Natural killer cell (primary cell): ENCODE measurements at regions not wholly inside any gene's neighbourhood (a gene's known extent, or its start where the extent isn't known, plus 50 kb on each side); places are given as distances from the start of the nearest gene placed in this dataset.

Source experiments
- ATAC-seq, 3 donors: fragments of 150-1000 bp in 2 of 3; fragments of 200-7000 bp in 1 of 3; cut with Tn5 transposase; 1 replicate in 1 of 3; 2 replicates in 2 of 3; pipeline ENCODE4 v1.10.0; 2021; ENCODE audit warnings: mild to moderate bottlenecking in 2 of 3, moderate library complexity in 2 of 3
- DNase-seq, 2 donors: peaks; one replicate each; pipeline versions ENCODE4 v3.0.0 to v3.0.0-alpha.2; 2013 to 2021; ENCODE audit warnings: mixed read lengths in 1 of 2
- H3K27ac ChIP-seq: one replicate; pipeline ENCODE4 v1.5.1; 2013; ENCODE audit warnings: mild to moderate bottlenecking, low read length
- H3K27me3 ChIP-seq: one replicate; pipeline ENCODE4 v1.6.1; 2013; ENCODE audit warnings: low read length; ENCODE audit not compliant: control insufficient read depth, insufficient read depth
- H3K36me3 ChIP-seq: one replicate; pipeline ENCODE4 v1.6.1; 2013; ENCODE audit warnings: low read length; ENCODE audit not compliant: control insufficient read depth, insufficient read depth
- H3K4me1 ChIP-seq: one replicate; pipeline ENCODE4 v1.6.1; 2013; ENCODE audit warnings: low read length; ENCODE audit not compliant: control insufficient read depth, insufficient read depth
- H3K4me3 ChIP-seq: one replicate; pipeline ENCODE4 v1.5.1; 2013; ENCODE audit warnings: low read length
- H3K9me3 ChIP-seq: one replicate; pipeline ENCODE4 v1.6.1; 2013; ENCODE audit warnings: low read length; ENCODE audit not compliant: control insufficient read depth, insufficient read depth
- H3K27ac Mint-ChIP-seq, 2 donors: one replicate each; pipeline ENCODE4 v1.8.0; 2022; ENCODE audit warnings: mild to moderate bottlenecking in 2 of 2, mixed read lengths in 2 of 2, moderate library complexity in 1 of 2
- H3K27me3 Mint-ChIP-seq, 2 donors: one replicate each; pipeline ENCODE4 v1.8.0; 2022; ENCODE audit warnings: low read depth in 2 of 2, mixed read lengths in 2 of 2
- H3K36me3 Mint-ChIP-seq: one replicate; pipeline ENCODE4 v1.8.0; 2022; ENCODE audit warnings: mixed read lengths
- H3K4me1 Mint-ChIP-seq, 2 donors: one replicate each; pipeline ENCODE4 v1.8.0; 2022; ENCODE audit warnings: mixed read lengths in 2 of 2
- H3K4me3 Mint-ChIP-seq: one replicate; pipeline ENCODE4 v1.8.0; 2022; ENCODE audit warnings: mild to moderate bottlenecking, moderate library complexity, mixed read lengths
- H3K9me3 Mint-ChIP-seq, 2 donors: one replicate each; pipeline ENCODE4 v1.8.0; 2022; ENCODE audit warnings: mixed read lengths in 2 of 2
- WGBS: methylation state at CpG from one replicate; pipeline ENCODE4 v1.1.7; 2013; ENCODE audit warnings: missing lambda C conversion rate; ENCODE audit not compliant: insufficient coverage; 5-methylcytosine and 5-hydroxymethylcytosine counted together
- intact Hi-C: fragments of 100-400 bp; cut with micrococcal nuclease; formaldehyde crosslinking; loops from one replicate; pipeline ENCODE4 v1.14.2; 2022
- TF ChIP-seq, protein P1 (sequence below): fragments of 200-600 bp; IDR thresholded peaks from one replicate; pipeline ENCODE4 v1.8.0; 2022; ENCODE audit warnings: antibody characterized with exemption

DNA sequence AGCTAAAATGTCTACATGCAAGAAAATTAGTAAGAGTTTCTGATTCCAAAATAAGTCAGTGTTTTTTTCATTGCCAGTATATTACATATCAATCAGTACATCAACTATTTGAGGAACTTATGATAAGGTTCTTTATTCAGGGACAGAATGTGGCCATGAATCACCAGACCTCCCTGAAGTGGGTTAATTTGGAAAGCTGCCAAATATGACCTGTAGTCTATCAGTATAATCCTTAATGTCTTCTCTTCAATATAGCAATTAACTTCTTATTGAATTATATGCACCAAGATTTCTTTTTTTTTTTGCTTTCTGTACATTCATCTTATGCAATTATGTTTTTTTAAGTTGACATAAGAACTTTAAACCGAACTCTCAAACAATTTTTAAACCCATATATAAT is 714.5 kb upstream of the POT1 start:
- Histone ChIP-seq H3K9me3 (no peaks in the 10 kb centered on the region), H3K4me3 (no peak overlapping the region), H3K4me1 (no peaks in the 10 kb centered on the region), H3K27ac (no peak overlapping the region), H3K27me3 (no peaks in the 10 kb centered on the region), H3K36me3 (no peaks in the 10 kb centered on the region)
- Mint-ChIP-seq H3K9me3 (peaks cover 0 to 5% of the 10 kb centered on the region in 2 donors), H3K4me1 (no peaks in the 10 kb centered on the region), H3K4me3 (no peak overlapping the region), H3K27me3 (no peaks in the 10 kb centered on the region), H3K36me3 (no peaks in the 10 kb centered on the region), H3K27ac (no peak overlapping the region)
- DNase-seq (no peak), ATAC-seq (no peak)
- WGBS = no CpG with 5 or more reads among the region's 1 CpG
- intact Hi-C loops = no loop called here
- TF ChIP-seq, protein P1, sequence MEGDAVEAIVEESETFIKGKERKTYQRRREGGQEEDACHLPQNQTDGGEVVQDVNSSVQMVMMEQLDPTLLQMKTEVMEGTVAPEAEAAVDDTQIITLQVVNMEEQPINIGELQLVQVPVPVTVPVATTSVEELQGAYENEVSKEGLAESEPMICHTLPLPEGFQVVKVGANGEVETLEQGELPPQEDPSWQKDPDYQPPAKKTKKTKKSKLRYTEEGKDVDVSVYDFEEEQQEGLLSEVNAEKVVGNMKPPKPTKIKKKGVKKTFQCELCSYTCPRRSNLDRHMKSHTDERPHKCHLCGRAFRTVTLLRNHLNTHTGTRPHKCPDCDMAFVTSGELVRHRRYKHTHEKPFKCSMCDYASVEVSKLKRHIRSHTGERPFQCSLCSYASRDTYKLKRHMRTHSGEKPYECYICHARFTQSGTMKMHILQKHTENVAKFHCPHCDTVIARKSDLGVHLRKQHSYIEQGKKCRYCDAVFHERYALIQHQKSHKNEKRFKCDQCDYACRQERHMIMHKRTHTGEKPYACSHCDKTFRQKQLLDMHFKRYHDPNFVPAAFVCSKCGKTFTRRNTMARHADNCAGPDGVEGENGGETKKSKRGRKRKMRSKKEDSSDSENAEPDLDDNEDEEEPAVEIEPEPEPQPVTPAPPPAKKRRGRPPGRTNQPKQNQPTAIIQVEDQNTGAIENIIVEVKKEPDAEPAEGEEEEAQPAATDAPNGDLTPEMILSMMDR = no peak

DNA sequence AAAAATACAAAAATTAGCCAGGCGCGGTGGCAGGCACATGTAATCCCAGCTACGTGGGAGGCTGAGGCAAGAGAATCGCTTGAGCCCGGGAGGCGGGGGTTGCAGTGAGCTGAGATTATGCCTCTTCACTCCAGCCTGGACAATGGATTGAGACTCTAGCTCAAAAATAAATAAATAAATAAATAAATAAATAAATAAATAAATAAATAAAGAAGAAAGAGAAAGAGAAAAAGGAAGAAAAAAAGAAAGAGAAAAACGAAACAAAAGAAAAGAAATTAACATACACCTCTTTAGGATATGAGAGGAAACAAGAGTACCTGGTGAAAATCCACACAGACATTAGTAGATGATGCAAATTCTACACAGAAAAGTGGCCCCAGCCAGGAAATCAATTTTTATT is 713.7 kb upstream of the POT1 start:
- 100% methylated on average over 6 of the region's 7 CpGs for WGBS
- Histone ChIP-seq H3K4me1 (no peaks in the 10 kb centered on the region), H3K9me3 (no peaks in the 10 kb centered on the region), H3K27ac (no peak overlapping the region), H3K36me3 (no peaks in the 10 kb centered on the region), H3K27me3 (no peaks in the 10 kb centered on the region), H3K4me3 (no peak overlapping the region)
- ATAC-seq (no peak), DNase-seq (no peak)
- Mint-ChIP-seq H3K9me3 (peaks cover 0 to 5% of the 10 kb centered on the region in 2 donors), H3K27ac (no peak overlapping the region), H3K4me3 (no peak overlapping the region), H3K36me3 (no peaks in the 10 kb centered on the region), H3K4me1 (no peaks in the 10 kb centered on the region), H3K27me3 (no peaks in the 10 kb centered on the region)
- TF ChIP-seq, protein P1 = no peak
- intact Hi-C loops = no loop called here

DNA sequence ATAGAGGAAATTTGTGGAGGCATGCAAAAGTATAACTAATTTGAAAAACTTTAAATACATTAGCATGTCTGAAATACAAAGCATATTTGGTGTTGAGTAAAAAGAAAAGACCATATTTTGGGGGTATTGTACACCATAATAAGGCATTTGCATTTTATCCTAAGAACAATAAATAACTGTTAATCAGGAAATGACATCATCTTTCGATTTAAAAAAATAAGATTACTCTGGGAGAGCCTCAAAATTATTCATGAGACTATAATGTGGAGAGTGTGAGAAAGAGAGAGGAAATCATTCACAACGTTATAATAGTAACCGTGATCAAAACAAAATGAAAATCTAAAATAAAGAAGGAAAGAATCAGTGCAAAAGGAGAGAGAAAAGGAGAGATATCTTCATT is 712.3 kb upstream of the POT1 start:
- no peaks in the 10 kb centered on the region for H3K4me1 Mint-ChIP-seq
- no peaks in the 10 kb centered on the region for H3K36me3 ChIP-seq
- H3K36me3 Mint-ChIP-seq = no peaks in the 10 kb centered on the region
- no peak overlapping the region for H3K4me3 Mint-ChIP-seq
- ATAC-seq (no peak), DNase-seq (no peak)
- H3K27ac Mint-ChIP-seq = no peak overlapping the region
- TF ChIP-seq, protein P1 = no peak
- no peaks in the 10 kb centered on the region for H3K4me1 ChIP-seq
- 94% methylated on average over 2 of the region's 3 CpGs for WGBS
- intact Hi-C loops = no loop called here
- peaks cover 2 to 5% of the 10 kb centered on the region in 2 donors for H3K9me3 Mint-ChIP-seq
- no peak overlapping the region for H3K27ac ChIP-seq
- H3K4me3 ChIP-seq = no peak overlapping the region
- H3K9me3 ChIP-seq = no peaks in the 10 kb centered on the region
- no peaks in the 10 kb centered on the region for H3K27me3 Mint-ChIP-seq
- no peaks in the 10 kb centered on the region for H3K27me3 ChIP-seq

DNA sequence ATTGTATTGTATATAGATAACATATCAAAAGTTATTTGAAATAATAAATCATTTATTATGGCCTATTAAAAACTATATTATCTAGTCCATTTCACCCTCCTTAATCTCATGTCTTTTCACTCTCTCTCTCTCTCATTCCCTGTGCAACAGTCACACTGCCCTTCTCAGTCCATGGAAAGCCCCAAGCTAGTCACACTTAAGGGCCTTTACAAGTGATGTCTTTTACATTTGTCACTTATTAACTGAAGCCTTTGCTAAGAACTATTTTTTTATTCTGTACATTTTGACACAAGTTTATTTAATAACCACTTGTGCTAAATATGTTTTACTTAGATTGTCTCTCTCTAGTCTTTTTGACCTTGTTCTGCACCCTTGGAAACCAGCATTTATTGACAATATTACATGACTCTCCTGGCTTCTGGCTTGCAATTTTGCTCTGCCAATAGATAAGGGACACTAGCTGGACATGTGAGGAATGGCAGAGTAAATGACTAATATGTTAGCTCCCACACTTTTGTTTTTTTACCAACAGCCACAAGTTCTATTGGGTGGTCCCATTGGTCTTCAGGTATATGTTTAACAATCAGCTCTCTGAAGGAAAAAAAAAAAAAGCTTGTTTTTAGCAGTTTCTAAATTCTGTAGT is 706.8 kb upstream of the POT1 start:
- H3K4me3 ChIP-seq = no peak overlapping the region
- Mint-ChIP-seq H3K4me1 (no peaks in the 10 kb centered on the region), H3K9me3 (peaks cover 2% of the 10 kb centered on the region in 2 donors), H3K27ac (no peak overlapping the region), H3K27me3 (no peaks in the 10 kb centered on the region), H3K4me3 (no peak overlapping the region), H3K36me3 (no peaks in the 10 kb centered on the region)
- H3K36me3 ChIP-seq = no peaks in the 10 kb centered on the region
- no peaks in the 10 kb centered on the region for H3K9me3 ChIP-seq
- DNase-seq (no peak), ATAC-seq (no peak)
- TF ChIP-seq, protein P1 = no peak
- no peak overlapping the region for H3K27ac ChIP-seq
- no peaks in the 10 kb centered on the region for H3K27me3 ChIP-seq
- no peaks in the 10 kb centered on the region for H3K4me1 ChIP-seq
- intact Hi-C loops = no loop called here
